NOMO-1 treated with dmso at 0.1 percent for 144 hours (cell line): ENCODE measurements at regions not wholly inside any gene's neighbourhood (a gene's known extent, or its start where the extent isn't known, plus 50 kb on each side); places are given as distances from the start of the nearest gene placed in this dataset.
"Not testable (repeated sequence)": the region's sequence is repeated elsewhere in the genome, so short reads cannot be mapped to it uniquely, and the experiment has no call there.

Experiments used
- DNase-seq: peaks from one replicate; lab custom pipeline; 2025; ENCODE audit not compliant: unreplicated experiment; lab: John Stamatoyannopoulos, UW

- no peak for DNase-seq
Measured at GRCh38 chr7:131683536-131684125, 127.2 kb upstream of the PODXL start.

DNA sequence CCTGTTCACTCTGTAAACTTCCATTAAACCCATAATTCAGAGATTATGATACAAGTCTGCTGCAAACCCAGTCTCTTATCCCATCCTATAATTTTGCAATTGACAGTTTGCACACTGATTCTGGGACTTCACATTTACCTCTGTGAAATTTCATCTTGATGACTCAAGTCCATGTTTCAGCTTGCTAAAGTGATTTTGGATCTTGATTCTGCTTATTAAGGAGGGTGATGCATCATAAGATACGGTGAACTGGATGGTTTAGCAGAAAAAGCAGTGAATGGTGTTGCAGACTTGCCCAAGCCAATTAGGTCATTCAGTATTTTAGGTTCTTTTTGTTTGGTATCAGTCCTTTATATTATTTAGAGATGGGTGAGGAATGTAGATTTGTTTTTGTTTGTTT, 125.5 kb upstream of the PODXL start:
- DNase-seq = no peak

DNA sequence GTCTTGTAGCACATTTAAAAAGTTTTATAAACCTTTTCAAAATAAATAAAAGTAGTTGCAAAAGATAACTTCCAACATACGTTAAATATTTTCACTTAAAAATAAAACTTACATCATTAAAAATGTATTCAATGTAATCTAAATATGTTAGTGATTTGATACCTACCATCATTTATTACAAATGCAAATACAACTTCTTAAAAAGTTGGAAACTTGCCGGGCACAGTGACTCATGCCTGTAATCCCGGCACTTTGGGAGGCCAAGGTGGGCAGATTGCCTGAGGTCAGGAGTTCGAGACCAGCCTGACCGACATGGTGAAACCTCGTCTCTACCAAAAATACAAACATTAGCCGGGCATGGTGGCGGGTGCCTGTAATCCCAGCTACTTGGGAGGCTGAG, 122.6 kb upstream of the PODXL start:
- not testable (repeated sequence) for DNase-seq

DNA sequence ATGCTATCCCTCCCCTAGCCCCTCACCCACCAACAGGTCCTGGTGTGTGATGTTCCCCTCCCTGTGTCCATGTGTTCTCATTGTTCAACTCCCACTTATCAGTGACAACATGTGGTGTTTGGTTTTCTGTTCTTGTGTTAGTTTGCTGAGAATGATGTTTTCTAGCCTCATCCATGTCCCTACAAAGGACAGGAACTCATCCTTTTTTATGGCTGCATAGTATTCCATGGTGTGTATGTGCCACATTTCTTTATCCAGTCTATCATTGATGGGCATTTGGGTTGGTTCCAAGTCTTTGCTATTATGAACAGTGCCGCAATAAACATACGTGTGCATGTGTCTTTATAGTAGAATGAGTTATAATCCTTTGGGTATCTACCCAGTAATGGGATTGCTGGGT, 120.4 kb upstream of the PODXL start:
- not testable (repeated sequence) for DNase-seq

DNA sequence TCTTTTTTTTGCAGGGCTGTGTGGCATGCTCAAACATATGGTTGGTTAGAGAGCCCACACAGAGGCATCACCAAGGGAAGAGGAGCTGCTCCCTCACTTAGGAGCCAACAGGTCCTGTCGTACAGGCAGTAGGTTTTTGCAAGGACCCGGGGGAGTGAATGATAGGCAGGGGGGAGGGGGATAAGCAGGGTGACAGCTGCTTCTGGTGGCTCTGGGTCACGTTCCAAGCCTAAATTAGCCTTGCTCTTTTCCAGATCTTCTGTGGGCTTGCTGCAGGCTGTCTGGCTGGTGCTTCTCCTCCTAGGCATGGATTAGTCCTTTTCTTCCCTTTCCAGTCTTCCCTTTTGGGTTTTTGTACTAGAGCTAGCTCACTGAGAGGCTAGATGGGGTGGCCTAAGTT, 117.7 kb upstream of the PODXL start:
- DNase-seq = no peak

GRCh38 chr7:131673576-131673975, 117.1 kb upstream of the PODXL start:
- no peak for DNase-seq

DNA sequence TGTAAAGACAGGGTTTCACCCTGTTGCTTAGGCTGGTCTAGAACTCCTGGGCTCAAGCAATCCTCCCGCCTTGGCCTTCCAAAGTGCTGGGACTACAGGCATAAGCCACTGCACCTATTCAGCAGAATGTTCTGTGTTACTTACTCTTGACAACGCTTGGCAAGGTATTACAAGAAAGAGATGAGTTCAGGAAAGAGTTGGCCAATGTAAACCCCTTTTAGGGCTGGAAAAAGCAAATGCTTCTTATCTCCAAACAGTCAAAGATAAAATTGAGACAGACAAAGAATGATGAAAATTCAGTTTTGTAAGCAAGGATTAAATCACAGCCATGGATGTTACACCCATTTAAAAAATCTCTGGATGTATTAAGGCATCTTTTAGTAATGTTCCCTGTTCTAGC, 114.0 kb upstream of the PODXL start:
- DNase-seq = no peak

GRCh38 chr7:131667699-131668098, 111.3 kb upstream of the PODXL start:
- no peak for DNase-seq

DNA sequence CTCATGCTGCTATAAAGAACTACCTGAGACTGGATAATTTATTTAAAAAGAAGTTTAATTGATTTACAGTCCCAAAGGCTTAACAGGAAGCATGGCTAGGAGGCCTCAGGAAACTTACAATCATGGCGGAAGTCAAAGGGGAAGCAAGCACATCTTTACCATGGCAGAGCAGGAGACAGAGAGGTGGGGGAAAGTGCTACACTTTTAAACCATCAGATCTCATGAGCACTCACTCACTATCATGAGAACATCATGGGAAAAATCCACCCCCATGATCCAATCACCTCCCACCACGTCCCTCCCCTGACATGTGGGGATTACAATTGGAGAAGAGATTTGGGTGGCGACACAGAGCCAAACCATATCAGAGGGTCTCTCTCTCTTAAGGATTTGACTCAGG, 108.6 kb upstream of the PODXL start:
- no peak for DNase-seq

DNA sequence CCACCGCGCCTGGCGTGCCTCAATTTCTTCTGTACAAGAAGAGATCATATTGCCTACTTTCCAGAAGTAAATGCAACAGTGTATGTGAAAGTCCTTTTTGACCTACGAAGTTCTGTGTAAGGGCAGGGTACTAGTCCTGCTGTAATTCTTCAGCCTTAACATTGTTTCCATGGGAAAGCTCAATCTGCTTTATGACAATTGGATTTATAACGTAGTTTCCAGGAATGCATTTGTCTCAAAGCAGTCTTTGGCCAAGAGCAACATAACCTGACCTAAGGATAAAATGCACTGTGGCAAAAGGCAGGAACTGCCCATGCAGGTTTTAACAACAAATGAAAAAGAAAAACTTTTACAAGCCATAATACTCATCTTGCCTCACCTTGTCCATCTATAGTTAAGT, 108.1 kb upstream of the PODXL start:
- DNase-seq = no peak

DNA sequence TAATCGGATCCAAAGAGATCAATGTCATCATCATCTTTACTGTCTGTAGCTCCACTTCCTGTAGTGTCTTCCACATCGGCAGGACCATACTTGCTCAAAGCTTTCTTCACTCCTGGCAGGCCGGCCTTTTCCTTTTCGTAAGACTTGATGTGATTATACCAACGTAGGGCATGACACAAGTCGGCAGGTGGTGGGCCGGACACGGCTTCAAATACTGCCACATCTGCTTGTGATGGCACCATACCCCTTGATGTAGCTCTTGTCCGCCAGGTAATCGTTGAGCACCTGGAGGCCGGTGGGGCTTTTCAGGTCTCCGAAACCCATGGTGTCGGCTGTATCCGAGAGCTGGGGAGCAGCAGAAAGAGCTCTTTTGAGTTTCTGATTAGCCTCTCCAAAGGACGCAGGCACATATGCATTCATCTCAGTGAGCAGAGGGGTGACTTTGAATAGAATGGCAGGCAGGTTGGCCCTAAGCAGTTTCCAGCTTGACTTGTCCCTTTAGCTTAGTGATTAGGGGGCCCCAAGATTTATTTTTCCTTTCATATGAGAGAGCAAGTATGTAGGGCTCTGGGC, 106.0 kb upstream of the PODXL start:
- not testable (repeated sequence) for DNase-seq

- DNase-seq = no peak
Measured at GRCh38 chr7:131657881-131658280, 101.5 kb upstream of the PODXL start.

- no peak for DNase-seq
Measured at GRCh38 chr7:131656980-131657723, 100.7 kb upstream of the PODXL start.

DNA sequence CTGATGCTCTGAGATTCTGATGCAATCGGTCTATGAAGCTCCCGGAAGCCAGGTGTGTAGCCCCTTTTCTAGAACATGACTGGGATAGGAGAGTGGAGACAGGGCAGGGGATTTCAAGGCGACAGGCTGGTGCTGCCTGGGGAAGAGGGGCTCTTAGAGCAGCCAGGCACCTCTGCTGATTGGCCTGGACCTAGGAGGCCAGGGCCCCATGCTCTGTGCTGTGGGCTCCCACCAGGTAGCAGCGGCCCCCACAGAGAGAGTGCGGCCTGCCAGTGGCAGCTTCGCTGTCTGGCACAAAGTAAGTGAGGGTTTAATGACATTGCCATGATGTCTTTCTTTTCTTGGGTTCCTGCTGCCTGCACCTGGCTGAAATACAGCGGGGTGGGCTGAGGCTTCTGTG, 99.4 kb upstream of the PODXL start:
- DNase-seq = no peak

DNA sequence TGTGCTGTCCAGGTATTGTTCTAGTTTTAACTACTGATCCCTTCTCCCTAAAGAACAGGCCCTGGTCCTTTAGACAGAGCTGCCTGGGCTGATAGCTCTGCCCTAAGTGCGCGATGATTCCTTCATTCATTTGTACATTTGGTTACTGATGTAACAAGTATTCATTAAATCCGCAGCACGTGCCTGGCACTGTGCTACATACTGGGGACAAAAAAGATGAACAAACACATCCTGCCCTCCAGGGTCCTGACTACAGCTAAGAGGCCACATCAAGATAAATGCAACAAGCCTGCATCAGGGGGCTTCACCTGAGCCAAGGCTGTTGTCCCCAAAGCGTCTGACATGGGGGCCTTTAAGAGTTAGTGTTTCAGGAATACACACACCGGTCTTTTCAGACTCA, 99.0 kb upstream of the PODXL start:
- DNase-seq = no peak

GRCh38 chr7:131654668-131655326, 98.4 kb upstream of the PODXL start:
- DNase-seq = peak; percentile 0

- DNase-seq = no peak
Measured at GRCh38 chr7:131654249-131654558, 97.8 kb upstream of the PODXL start.

DNA sequence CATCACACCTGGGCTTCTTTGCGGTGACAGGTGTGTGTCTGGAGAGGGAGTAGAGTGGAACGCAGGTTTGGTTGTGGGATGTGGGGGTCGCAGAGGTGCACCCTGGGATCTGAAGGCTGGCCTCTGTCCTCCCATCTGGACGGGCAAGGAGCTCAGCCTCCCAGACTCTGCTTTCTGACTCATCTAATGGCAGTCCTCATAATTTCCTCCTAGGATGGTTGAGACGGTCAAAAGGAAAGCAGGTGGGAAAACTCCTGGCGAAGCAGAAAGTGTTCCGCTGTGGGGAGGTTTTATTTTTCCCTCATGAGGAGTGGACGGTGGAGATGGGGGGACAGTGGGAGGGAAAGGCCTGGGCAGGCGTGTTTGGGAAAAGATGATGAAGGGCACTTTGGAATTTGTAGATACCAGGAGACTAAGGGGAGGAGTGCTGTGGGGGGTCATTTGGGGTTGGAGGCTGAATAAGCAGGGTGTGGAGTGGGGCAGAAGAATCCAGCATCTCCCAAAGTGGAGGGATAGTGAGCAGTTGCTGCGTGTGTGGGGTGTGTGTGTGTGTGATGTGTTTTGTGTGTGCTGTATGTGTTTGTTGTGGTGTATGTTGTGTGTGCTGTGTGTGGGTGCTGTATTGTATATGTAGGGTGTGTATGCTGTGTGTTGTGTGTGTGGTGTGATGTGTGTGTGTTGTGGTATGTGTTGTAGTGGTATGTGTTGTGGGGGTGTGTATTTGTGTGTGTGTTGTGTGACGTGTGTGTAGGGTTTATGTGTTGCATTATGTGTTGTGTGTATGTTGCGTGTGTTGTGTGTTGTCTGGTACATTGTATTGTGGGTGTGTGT, 97.2 kb upstream of the PODXL start:
- no peak for DNase-seq

GRCh38 chr7:131652934-131653333, 96.5 kb upstream of the PODXL start:
- no peak for DNase-seq

DNA sequence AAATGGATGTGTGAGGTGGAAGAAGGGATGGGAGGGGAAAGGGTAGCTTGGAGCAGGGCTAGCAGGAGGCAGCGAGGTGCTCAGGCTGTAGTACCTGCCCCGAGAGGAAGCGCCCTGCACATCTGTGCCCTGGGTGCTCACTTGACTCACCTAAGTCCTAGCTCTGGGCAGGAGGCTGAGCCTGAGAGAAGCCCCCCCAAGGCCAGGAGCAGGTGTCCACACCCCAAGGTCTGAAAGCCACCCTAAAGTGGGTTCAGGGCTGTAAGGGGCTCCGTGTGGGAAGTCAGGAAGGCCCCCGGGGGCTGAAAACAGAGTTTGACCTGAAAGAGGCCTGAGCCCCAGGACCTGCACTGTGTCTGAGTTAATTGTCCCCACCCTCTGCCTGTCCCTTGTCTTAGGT, 95.8 kb upstream of the PODXL start:
- no peak for DNase-seq

GRCh38 chr7:131649879-131650278, 93.5 kb upstream of the PODXL start:
- no peak for DNase-seq
